ENCODE measurements at regions not wholly inside any gene's neighbourhood (a gene's known extent, or its start where the extent isn't known, plus 50 kb on each side); places are given as distances from the start of the nearest gene placed in this dataset.
"Not testable (repeated sequence)": the region's sequence is repeated elsewhere in the genome, so short reads cannot be mapped to it uniquely, and the experiment has no call there.

DNA sequence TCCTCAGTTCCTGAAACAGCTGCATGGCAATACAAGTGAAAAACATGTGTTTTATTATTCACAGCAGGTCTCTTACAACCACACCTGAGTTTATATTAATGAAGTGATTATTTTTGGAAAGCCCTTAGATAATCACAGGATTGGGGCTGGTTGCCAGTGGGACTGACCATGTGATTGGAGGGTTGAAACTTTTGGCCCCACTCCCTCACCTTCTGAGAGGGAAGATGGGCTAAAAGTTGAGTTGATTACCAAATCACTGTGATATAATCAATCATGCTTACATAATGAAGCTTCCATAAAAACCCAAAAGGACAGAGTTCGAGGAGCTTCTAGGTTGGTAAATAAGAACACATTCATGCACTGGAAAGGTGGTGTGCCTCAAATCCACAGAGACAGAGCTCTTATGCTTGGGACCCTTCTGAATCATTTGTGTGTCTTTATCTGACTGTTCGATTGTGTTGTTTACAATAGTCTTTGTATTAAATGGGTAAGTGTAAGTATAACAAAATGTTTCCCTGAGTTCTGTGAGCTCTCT is 393.9 kb downstream of the RPS24 start:
- DNase-seq (ENCODE audit: extremely low read depth in 1 of 2, low read depth in 1 of 2) = no peak

DNA sequence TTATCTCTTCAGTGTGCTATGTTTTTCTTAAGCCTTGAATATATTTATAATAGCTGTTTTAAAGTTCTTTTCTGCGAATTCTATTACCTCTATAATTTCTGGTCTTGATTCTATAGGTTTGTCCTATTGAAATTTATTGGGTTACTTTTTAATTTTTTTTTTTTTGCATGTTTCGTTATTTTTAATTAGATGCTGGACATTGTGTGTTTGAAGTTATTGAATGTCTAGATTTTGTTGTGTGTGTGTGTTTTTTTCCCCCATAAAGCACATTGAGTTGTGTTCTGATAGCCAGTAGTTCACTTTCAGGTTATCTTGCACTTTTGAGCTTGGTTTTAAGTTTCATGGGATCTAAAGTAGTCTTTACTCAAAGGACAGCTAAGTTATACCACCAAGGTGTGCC is 394.9 kb downstream of the RPS24 start:
- no peak for DNase-seq (ENCODE audit: extremely low read depth in 1 of 2, low read depth in 1 of 2)

- DNase-seq (ENCODE audit: extremely low read depth in 1 of 2, low read depth in 1 of 2) = no peak
Measured at GRCh38 chr10:78429984-78430383, 396.3 kb downstream of the RPS24 start.

GRCh38 chr10:78432583-78432982 is 398.9 kb downstream of the RPS24 start:
- no peak for DNase-seq (ENCODE audit: extremely low read depth in 1 of 2, low read depth in 1 of 2)

- DNase-seq (ENCODE audit: extremely low read depth in 1 of 2, low read depth in 1 of 2) = no peak
Measured at GRCh38 chr10:78433076-78433595, 399.5 kb downstream of the RPS24 start.

DNA sequence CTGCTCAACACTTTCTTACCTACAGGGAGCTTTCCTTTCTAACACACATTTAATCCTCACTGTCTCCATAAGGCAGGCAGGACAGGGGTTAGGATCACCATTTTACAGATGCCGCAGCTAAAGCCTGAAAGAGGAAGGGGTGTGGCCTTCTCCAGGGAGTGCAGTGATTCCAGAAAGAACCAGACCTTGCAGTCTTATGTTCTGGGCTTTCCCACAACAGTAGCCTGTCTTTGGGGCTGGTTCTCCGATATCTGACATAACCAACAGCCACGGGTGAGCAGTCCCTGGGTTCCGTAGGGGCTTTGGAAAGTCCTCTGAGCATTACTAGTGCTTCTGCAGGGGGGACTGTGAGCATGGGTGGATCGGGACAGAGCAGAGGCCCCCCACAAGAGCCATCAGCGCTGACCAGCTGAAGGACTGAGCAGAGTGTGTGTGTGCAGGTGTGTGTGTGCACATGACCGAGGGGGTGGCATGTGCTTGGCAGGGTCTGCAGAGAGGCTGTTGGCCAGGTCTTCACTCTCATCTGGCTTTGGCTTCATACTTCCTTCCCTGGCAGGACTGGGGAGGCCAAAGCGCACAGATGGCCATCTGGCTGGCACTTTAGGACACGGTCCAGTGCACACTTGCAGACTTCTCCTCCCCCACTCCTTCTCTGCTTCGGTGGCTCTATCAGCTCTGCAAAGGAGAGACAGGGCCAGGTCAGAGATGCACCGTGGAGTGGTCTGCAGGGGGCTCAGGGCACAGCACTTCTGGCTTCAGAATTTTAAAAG is 400.3 kb downstream of the RPS24 start:
- DNase-seq (ENCODE audit: extremely low read depth in 1 of 2, low read depth in 1 of 2) = no peak

GRCh38 chr10:78434886-78435285 is 401.2 kb downstream of the RPS24 start:
- no peak for DNase-seq (ENCODE audit: extremely low read depth in 1 of 2, low read depth in 1 of 2)

DNA sequence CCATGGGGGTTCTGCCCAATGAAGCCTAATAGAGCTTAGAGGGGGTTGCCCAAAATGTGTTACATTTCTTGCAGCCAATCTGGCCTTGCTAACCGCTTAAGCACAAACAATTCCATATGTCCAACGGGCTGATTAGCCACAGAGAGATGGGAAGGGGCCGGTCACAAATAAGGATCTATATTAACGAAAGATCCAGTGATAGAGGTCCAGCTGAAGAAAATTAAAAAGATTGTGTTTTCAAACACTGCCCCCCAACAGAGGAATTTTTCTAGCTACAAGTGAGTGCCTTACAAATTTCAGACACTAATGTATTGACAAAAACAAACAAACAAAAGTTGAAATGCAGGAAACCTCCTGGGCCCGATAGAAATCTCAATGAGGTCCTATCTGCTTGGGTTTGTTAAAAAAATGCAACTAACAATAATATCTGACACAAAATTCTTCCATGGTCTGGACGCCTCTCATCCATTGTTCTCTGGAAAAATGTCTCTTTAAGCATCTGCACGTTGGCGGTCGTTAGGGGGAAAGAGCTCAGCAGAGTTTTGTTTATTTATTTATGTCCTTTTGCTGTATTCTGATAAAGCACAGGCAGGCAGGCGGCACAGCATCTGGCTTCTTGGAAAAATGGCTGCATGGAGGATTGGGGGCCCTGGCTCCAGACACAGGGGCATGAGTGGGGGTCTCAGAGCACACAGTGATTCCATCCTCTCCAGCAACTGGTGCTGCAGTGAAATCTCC is 402.0 kb downstream of the RPS24 start:
- no peak for DNase-seq (ENCODE audit: extremely low read depth in 1 of 2, low read depth in 1 of 2)

- DNase-seq (ENCODE audit: extremely low read depth in 1 of 2, low read depth in 1 of 2) = no peak
Measured at GRCh38 chr10:78436222-78436573, 402.5 kb downstream of the RPS24 start.

GRCh38 chr10:78436706-78437406 is 403.2 kb downstream of the RPS24 start:
- no peak for DNase-seq (ENCODE audit: extremely low read depth in 1 of 2, low read depth in 1 of 2)

DNA sequence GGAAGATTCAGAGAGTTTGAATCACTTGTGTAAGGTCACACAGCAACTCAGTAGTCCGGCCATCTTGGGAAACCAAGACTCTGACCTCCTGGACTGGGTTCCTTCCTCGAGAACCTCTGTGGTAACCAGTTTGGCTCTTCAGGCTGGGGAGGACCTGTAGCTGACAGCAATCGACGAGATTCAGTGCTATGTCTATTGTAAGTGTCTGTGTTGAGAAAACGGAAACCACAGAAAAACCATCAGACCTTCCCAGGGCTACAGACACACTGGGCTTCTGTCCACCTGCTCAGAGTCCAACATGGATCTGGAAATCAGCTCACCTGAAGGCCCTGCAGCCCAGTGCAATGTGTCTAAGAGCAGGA is 403.7 kb downstream of the RPS24 start:
- no peak for DNase-seq (ENCODE audit: extremely low read depth in 1 of 2, low read depth in 1 of 2)

DNA sequence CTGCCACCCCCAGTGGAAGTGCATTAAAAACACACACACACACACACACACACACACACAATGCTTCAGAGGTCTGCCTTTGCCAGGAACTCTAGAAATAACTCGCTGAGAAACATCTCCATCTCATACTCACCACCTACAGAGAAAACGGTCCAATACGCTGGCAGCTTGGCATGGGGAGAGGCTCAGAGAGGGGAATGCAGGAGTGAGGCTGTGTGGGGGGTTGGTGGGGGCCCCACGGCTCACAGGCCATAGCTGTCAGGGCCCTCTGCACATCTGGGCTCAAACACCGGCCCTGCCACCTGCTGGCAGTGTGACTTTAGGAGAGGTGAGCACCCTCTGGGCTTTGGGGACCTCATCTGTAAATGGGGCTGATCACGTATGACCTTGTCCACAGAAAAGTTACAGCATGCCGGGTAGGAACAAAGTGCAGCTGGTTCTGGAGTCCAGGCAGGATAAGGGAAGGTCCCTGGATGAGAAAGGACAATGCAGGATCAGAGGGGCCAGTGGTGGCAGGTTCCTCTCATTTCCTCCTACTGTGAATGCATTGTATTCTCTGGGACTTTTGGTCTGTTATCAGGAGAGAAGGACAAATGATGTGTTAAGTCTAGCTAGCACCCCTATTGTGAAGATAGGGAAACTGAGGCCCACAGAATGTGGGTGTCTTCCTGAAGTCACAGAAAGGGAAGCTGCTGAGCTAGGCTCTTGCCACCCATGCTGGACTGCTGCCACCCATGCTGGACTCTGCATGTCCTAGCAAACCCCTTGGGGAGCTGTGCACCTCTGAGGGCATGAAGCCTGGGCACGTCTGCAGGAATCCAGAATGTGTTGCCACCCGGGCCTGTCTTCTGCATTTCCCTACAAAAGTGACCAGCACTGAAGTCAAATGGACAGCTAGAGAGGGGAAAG is 404.6 kb downstream of the RPS24 start:
- DNase-seq (ENCODE audit: extremely low read depth in 1 of 2, low read depth in 1 of 2) = no peak

DNA sequence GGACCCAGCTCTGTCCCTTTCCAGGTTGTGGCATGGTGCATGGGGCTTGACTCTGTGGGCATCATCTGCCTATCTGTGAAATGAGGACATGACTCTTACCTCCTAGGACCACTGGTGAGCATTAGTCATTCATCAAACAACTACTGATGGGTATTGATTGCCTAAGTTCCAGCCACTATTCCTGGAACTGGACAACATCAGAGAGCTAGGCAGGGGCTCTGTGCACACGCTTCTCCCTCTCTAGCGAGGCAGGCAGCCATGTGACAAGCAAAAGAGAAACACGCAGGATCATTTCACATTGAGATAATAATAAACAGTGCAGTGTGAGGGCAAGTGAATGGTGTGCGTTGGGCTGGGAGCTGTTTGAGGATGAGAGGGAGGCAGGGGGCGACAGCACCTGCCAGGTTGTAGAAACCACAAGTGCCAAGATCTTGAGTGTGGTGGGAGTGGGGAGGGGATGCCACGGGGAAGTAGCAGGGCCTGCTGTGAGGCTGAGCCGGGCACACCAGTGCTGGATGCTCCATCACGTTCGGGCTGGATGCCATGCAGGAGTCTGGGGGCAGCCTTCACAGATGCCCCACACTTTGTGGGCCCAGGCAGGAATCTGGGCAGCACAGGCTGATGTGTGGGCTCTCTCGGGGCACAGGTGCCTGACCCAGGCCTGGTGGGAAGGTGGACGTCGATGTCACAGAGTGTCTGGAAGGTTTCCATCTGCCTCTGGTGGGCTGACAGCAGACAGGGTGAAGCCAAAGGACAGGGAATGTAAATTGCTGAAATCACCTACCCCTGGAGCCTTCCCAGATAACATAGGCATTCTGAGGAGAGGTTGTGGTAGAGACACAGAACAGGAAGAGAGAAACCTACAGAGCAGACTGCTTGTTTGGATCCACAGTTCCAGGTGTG is 405.5 kb downstream of the RPS24 start:
- DNase-seq (ENCODE audit: extremely low read depth in 1 of 2, low read depth in 1 of 2) = no peak

DNA sequence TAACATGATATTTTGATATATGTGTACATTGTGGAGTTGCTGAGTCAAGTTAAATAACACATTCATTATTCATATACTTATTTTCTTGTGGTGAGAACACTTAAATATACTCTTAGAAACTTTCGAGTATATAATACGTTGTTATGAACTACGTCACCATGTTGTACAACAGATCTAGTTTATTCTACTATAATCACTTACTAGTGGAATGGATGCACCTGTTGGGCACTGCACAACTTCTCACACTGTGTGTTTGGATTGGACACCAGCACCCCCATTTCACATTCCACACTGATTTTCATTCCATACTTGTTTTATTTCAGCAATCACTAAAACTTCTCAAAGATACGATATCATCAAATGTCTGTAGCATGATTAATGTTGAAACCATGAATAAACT is 407.3 kb downstream of the RPS24 start:
- DNase-seq (ENCODE audit: extremely low read depth in 1 of 2, low read depth in 1 of 2) = no peak

GRCh38 chr10:78441694-78442093 is 408.0 kb downstream of the RPS24 start:
- no peak for DNase-seq (ENCODE audit: extremely low read depth in 1 of 2, low read depth in 1 of 2)

- no peak for DNase-seq (ENCODE audit: extremely low read depth in 1 of 2, low read depth in 1 of 2)
Measured at GRCh38 chr10:78442836-78443550, 409.3 kb downstream of the RPS24 start.

DNA sequence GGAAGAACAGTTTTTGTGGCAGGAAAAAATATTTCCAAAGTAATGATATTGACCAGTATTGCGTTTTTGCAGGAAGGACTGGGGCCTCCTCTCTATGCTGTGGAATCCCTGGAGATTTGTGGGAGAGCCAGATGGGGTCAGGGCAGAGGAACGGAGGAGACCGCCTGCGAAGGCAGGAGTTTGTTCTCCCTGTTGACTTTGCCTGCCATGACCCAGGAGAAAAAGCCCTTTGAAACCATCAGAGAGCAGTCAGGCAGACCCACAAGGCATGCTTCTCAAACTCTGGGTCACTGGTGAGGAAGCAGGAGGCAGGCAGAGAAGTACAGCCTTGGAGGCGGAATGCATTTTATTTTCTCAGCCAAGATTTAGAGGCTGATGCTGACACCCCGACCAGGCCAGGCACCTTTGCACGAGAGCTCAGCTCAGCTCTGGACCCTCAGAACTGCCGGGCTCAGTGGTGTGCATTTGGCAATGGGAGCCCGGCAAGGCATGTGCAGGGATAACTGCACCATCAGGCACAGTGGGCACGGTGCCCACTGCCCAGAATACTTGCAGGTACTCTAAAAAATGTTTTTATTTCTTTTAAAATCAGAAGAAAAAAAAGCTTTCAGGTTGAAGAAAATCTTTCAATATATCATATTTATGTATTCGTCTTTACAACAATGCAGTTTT is 410.4 kb downstream of the RPS24 start:
- no peak for DNase-seq (ENCODE audit: extremely low read depth in 1 of 2, low read depth in 1 of 2)

GRCh38 chr10:78444741-78445140 is 411.1 kb downstream of the RPS24 start:
- DNase-seq (ENCODE audit: extremely low read depth in 1 of 2, low read depth in 1 of 2) = not testable (repeated sequence)
